AG04450 (cell line): ENCODE measurements at regions not wholly inside any gene's neighbourhood (a gene's known extent, or its start where the extent isn't known, plus 50 kb on each side); places are given as distances from the start of the nearest gene placed in this dataset.

Experiments used
- CTCF ChIA-PET: fragments of 300-600, 350-600 bp; formaldehyde crosslinking; extraction: SDS; loops from one replicate; lab custom pipeline; 2022; ENCODE audit warnings: antibody characterized with exemption, inconsistent platforms; lab: Charles Lee
- POLR2A ChIA-PET: fragments of 350-600 bp; formaldehyde crosslinking; extraction: SDS; loops from one replicate; lab custom pipeline; 2021; ENCODE audit warnings: antibody characterized with exemption, inconsistent platforms; lab: Yijun Ruan, JAX
- DNase-seq: peaks from one replicate; pipeline ENCODE4 v3.0.0-alpha.2; 2011; ENCODE audit warnings: low read depth, low spot score
- H3K27ac ChIP-seq: one replicate; pipeline ENCODE4 v1.5.1; 2012; ENCODE audit warnings: low read depth, low read length, control low read depth
- H3K27me3 ChIP-seq: one replicate; pipeline ENCODE4 v1.6.0; 2012; ENCODE audit warnings: low read length; ENCODE audit not compliant: control insufficient read depth, insufficient read depth
- H3K4me3 ChIP-seq: 2 replicates; pipeline ENCODE4 v1.5.1; 2011; ENCODE audit warnings: mild to moderate bottlenecking, low read depth, low read length, control low read depth
- H3K9me3 ChIP-seq: 2 replicates; pipeline ENCODE4 v1.5.1; 2012; ENCODE audit warnings: low read length; ENCODE audit not compliant: control insufficient read depth, insufficient read depth
- TF ChIP-seq, protein P1 (sequence below): IDR thresholded peaks from 2 replicates; pipeline ENCODE4 v1.5.1; 2011; ENCODE audit warnings: low read depth, low read length, control low read depth, inconsistent platforms

DNA sequence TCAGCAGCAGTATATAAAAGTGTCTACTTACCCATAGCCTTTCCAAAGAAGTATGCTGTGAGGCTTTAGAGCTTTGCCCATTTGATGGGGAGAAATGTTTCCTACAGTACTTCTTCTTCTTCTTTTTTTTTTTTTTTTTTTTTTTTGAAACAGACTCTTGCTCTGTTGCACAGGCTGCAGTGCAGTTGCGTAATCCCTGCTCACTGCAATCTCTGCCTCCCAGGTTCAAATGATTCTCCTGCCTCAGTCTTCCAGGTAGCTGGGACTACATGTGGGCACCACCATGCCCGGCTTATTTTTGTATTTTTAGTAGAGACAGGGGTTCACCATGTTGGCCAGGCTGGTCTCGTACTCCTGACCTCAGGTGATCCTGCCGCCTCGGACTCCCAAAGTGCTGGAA lies 101.7 kb upstream of the TMEM26 start:
- no peak overlapping the region for H3K4me3 ChIP-seq
- no peaks in the 10 kb centered on the region for H3K9me3 ChIP-seq
- TF ChIP-seq, protein P1, sequence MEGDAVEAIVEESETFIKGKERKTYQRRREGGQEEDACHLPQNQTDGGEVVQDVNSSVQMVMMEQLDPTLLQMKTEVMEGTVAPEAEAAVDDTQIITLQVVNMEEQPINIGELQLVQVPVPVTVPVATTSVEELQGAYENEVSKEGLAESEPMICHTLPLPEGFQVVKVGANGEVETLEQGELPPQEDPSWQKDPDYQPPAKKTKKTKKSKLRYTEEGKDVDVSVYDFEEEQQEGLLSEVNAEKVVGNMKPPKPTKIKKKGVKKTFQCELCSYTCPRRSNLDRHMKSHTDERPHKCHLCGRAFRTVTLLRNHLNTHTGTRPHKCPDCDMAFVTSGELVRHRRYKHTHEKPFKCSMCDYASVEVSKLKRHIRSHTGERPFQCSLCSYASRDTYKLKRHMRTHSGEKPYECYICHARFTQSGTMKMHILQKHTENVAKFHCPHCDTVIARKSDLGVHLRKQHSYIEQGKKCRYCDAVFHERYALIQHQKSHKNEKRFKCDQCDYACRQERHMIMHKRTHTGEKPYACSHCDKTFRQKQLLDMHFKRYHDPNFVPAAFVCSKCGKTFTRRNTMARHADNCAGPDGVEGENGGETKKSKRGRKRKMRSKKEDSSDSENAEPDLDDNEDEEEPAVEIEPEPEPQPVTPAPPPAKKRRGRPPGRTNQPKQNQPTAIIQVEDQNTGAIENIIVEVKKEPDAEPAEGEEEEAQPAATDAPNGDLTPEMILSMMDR, result no peak
- CTCF ChIA-PET, result interaction anchor here (0.7 kb wide), 1 partner anchor 57 kb away, joined by 6 read pairs; no protein-coding TSS in a partner anchor
- no peak overlapping the region for H3K27ac ChIP-seq
- DNase-seq, result no peak
- POLR2A ChIA-PET, result no interaction called here
- H3K27me3 ChIP-seq, result no peaks in the 10 kb centered on the region

DNA sequence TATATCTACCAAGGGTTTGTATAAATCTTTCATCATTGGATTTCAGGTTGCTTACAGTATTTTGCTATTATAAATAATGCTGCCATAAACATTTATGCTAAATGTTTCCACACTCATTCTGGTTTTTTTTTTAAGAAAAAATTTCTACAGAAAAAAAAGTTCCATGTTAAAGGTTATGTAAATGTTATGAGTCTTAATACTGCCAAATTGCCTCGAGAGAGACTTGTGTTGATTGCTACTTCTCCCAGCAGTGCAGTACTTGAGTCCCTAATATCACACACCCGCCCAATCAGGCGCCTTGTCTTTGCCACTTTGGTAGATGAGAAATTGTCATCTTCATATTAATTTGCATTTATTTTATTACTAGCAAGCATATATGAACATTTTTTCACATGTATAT lies 96.7 kb upstream of the TMEM26 start:
- TF ChIP-seq, protein P1, result no peak

GRCh38 chr10:61548364-61548763 lies 95.2 kb upstream of the TMEM26 start:
- Histone ChIP-seq H3K4me3 (no peak overlapping the region), H3K27ac (no peak overlapping the region), H3K9me3 (no peaks in the 10 kb centered on the region), H3K27me3 (no peaks in the 10 kb centered on the region)
- CTCF ChIA-PET, result no interaction called here
- no peak for DNase-seq
- POLR2A ChIA-PET, result no interaction called here
- TF ChIP-seq, protein P1, result no peak

More for the DNA sequence above, 96.7 kb upstream of the TMEM26 start:
- Histone ChIP-seq H3K27ac (no peak overlapping the region), H3K27me3 (no peaks in the 10 kb centered on the region), H3K4me3 (no peak overlapping the region), H3K9me3 (no peaks in the 10 kb centered on the region)
- POLR2A ChIA-PET, result no interaction called here
- DNase-seq, result no peak
- CTCF ChIA-PET, result no interaction called here

DNA sequence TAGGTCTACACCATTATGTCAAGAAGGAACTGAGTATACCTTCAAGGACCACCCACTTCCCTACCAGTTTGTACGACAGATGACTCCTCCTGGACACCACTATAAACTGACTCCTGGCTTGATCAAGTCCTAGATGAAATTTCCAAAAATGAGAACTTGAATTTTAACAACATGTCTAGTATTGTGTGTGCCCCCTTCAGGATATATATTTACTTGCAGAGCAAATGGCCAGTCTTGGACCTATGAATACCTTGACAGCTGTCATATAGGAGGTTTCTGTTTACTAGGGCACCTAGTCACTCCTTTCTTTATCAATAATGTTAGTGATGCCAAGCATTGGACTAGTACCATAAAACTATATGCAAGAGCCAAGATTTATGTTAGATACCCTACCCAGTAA lies 94.1 kb upstream of the TMEM26 start:
- ChIA-PET CTCF (no interaction called here), POLR2A (no interaction called here)
- no peak for DNase-seq

GRCh38 chr10:61545170-61545569 lies 92.0 kb upstream of the TMEM26 start:
- Histone ChIP-seq H3K27me3 (no peaks in the 10 kb centered on the region), H3K4me3 (no peak overlapping the region), H3K27ac (no peak overlapping the region), H3K9me3 (no peaks in the 10 kb centered on the region)
- ChIA-PET CTCF (no interaction called here), POLR2A (no interaction called here)
- TF ChIP-seq, protein P1, result no peak
- no peak for DNase-seq

More for the DNA sequence above, 94.1 kb upstream of the TMEM26 start:
- TF ChIP-seq, protein P1, result no peak
- Histone ChIP-seq H3K4me3 (no peak overlapping the region), H3K27me3 (no peaks in the 10 kb centered on the region), H3K9me3 (no peaks in the 10 kb centered on the region), H3K27ac (no peak overlapping the region)
